GM12892 (cell line): ENCODE measurements at regions not wholly inside any gene's neighbourhood (a gene's known extent, or its start where the extent isn't known, plus 50 kb on each side); places are given as distances from the start of the nearest gene placed in this dataset.

ENCODE experiments used
- POLR2AphosphoS5 ChIP-seq: IDR thresholded peaks from 2 replicates; pipeline ENCODE4 v1.6.1; 2011; ENCODE audit warnings: low read depth, low read length, control low read depth
- TAF1 ChIP-seq: IDR thresholded peaks from 2 replicates; pipeline ENCODE4 v1.6.1; 2011; ENCODE audit warnings: low read depth, mild to moderate bottlenecking, control low read depth, low read length, borderline replicate concordance

- TF ChIP-seq TAF1 (no peak), POLR2AphosphoS5 (no peak)
Measured at GRCh38 chr2:82120115-82120514, 1815.6 kb upstream of the LRRTM1 start.
